ENCODE measurements at regions not wholly inside any gene's neighbourhood (a gene's known extent, or its start where the extent isn't known, plus 50 kb on each side); places are given as distances from the start of the nearest gene placed in this dataset.

- H2BK20ac ChIP-seq (ENCODE audit: low read depth, low read length, poor library complexity, severe bottlenecking), result no peak overlapping the region
These were observed 180.1 kb upstream of the USP25 start for GRCh38 chr21:15549671-15550070.

More at GRCh38 chr21:15549671-15550070, 180.1 kb upstream of the USP25 start:
- Histone ChIP-seq H4K5ac (ENCODE audit: insufficient read length, low read depth, low read length) (no peak overlapping the region), H3K14ac (ENCODE audit: insufficient read depth, low read length) (no peak overlapping the region), H3K9ac (ENCODE audit: extremely low read depth, insufficient read length, low read length) (no peak overlapping the region), H4K8ac (replicated peaks; ENCODE audit: insufficient read length, low read depth, low read length) (no peak overlapping the region), H3K23ac (ENCODE audit: insufficient read length, low read depth, low read length) (no peak overlapping the region), H3K4ac (ENCODE audit: low read depth, low read length) (no peak overlapping the region), H3K79me1 (ENCODE audit: insufficient read depth, low read depth, low read length, poor library complexity, severe bottlenecking) (no peaks in the 10 kb centered on the region), H2BK15ac (ENCODE audit: low read depth, low read length) (no peak overlapping the region), H2AK5ac (ENCODE audit: insufficient read length, low read length) (no peak overlapping the region), H3K9me3 (ENCODE audit: control insufficient read depth, low read depth, low read length) (no peaks in the 10 kb centered on the region), H2BK120ac (ENCODE audit: low read depth, low read length, poor library complexity, severe bottlenecking) (no peak overlapping the region), H4K20me1 (ENCODE audit: control insufficient read depth, insufficient read depth, insufficient read length) (no peaks in the 10 kb centered on the region), H3K23me2 (ENCODE audit: insufficient read length, low read depth, low read length, poor library complexity, severe bottlenecking) (no peaks in the 10 kb centered on the region), H2BK12ac (ENCODE audit: insufficient read length, low read depth, low read length) (no peak overlapping the region), H3K79me2 (ENCODE audit: insufficient read depth, low read length) (no peaks in the 10 kb centered on the region), H3K27me3 (ENCODE audit: insufficient read depth, low read length) (no peaks in the 10 kb centered on the region), H3K4me2 (ENCODE audit: insufficient read depth, insufficient read length, low read length) (no peak overlapping the region), H3T11ph (ENCODE audit: low read length) (no peak overlapping the region), H4K91ac (ENCODE audit: insufficient read length, low read depth, low read length) (no peak overlapping the region), H3K4me1 (ENCODE audit: insufficient read depth, low read length) (no peaks in the 10 kb centered on the region), H3K56ac (ENCODE audit: insufficient read length, low read depth, low read length) (no peak overlapping the region), H2BK5ac (ENCODE audit: insufficient read length, low read length) (no peak overlapping the region), H3K18ac (ENCODE audit: insufficient read length, low read depth, low read length) (no peak overlapping the region), H3K27ac (ENCODE audit: insufficient read length, low read depth, low read length) (no peak overlapping the region), H2AFZ (ENCODE audit: low read length) (no peak overlapping the region)
- DNase-seq, result peak; percentile 36
- H3K27me3 Mint-ChIP-seq (ENCODE audit: low read depth), result no peaks in the 10 kb centered on the region
- no peak for TF ChIP-seq CTCF (conservative IDR thresholded peaks at IDR 0.05)
- no peaks in the 10 kb centered on the region; a peak in 1 of 5 replicates for H3K9me3 Mint-ChIP-seq
- H3K4me3 Mint-ChIP-seq, result no peak overlapping the region
- WGBS (ENCODE audit: extremely low coverage, insufficient read length, low lambda C conversion rate), result no CpG with 5 or more reads among the region's 3 CpGs
- H3K27ac Mint-ChIP-seq, result no peak overlapping the region
- H3K4me1 Mint-ChIP-seq, result peaks cover 4 to 7% of the 10 kb centered on the region in 2 experiments; a peak in 3 of 4 replicates
- H3K36me3 Mint-ChIP-seq (ENCODE audit: insufficient read depth in 1 of 3, low read depth in 3 of 3), result no peaks in the 10 kb centered on the region
